ENCODE measurements at regions not wholly inside any gene's neighbourhood (a gene's known extent, or its start where the extent isn't known, plus 50 kb on each side); places are given as distances from the start of the nearest gene placed in this dataset.
"Not testable (repeated sequence)": the region's sequence is repeated elsewhere in the genome, so short reads cannot be mapped to it uniquely, and the experiment has no call there.

GRCh38 chr17:74123866-74124444 lies 79.5 kb upstream of the RPL38 start:
- DNase-seq: no peak

GRCh38 chr17:74125156-74125555 lies 78.3 kb upstream of the RPL38 start:
- DNase-seq: no peak

GRCh38 chr17:74126179-74126900 lies 77.1 kb upstream of the RPL38 start:
- no peak for DNase-seq

GRCh38 chr17:74126959-74127358 lies 76.5 kb upstream of the RPL38 start:
- no peak for DNase-seq

DNA sequence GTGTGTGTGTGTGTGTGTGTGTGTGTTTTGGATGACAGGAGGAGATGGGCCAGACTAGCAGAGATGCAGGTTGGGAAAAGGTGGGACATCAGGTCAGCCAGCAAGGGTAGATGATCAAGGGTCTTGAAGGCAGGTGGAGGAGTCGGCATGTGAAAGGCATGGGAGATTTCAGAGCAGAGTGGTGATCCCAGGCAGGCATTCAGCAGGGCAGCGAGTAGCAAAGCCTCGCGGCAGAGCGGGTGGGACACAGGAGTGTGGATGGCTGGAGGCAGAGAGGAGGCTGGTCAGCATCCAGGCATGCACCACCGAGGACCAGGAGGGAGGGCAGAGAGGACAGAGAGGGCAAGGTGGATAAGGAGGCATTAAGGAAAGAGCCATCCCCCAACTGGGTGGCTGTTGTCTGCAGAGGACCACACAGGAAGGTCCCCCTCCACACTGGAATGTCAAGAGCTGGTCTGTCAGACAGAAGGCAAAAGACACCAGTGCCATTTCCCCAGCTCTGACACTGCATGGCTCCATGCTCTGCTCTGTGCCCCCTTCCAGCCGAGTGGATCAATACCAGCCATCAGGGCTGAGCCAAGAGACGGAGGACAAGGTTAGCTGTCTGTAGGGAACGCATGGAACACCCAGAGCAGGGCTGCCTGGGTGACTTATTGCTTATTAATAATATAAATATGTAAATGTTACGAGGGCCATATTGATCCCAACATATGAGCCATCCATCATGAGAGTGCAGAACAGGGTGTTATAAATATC lies 74.8 kb upstream of the RPL38 start:
- DNase-seq: no peak

GRCh38 chr17:74129800-74130199 lies 73.7 kb upstream of the RPL38 start:
- DNase-seq: not testable (repeated sequence)

DNA sequence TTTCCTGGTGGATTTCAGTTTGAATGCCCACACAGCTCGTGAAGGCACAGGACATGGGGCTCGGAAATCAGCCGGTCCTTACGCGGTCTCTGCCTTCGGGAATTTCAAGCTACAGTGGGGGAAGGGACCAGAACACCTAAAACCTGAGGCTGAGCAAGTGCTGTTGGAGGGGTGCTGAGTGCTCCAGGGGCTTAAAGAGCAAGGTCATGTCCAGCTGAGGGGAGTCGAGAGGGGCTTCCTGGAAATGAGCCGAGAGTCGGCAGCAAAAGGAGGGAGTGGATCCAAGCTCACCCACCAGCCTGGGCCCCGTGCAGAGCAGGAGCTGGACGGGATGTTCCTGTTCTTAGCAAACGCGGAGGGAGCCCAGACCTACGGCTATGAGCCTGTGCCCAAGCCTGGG lies 73.2 kb upstream of the RPL38 start:
- no peak for DNase-seq

- DNase-seq: no peak
Measured at GRCh38 chr17:74130841-74131240, 72.6 kb upstream of the RPL38 start.

GRCh38 chr17:74132354-74132753 lies 71.1 kb upstream of the RPL38 start:
- no peak for DNase-seq

GRCh38 chr17:74133740-74134139 lies 69.7 kb upstream of the RPL38 start:
- no peak for DNase-seq

- not testable (repeated sequence) for DNase-seq
Measured at GRCh38 chr17:74134234-74134633, 69.2 kb upstream of the RPL38 start.

- DNase-seq: no peak
Measured at GRCh38 chr17:74134991-74135390, 68.5 kb upstream of the RPL38 start.

DNA sequence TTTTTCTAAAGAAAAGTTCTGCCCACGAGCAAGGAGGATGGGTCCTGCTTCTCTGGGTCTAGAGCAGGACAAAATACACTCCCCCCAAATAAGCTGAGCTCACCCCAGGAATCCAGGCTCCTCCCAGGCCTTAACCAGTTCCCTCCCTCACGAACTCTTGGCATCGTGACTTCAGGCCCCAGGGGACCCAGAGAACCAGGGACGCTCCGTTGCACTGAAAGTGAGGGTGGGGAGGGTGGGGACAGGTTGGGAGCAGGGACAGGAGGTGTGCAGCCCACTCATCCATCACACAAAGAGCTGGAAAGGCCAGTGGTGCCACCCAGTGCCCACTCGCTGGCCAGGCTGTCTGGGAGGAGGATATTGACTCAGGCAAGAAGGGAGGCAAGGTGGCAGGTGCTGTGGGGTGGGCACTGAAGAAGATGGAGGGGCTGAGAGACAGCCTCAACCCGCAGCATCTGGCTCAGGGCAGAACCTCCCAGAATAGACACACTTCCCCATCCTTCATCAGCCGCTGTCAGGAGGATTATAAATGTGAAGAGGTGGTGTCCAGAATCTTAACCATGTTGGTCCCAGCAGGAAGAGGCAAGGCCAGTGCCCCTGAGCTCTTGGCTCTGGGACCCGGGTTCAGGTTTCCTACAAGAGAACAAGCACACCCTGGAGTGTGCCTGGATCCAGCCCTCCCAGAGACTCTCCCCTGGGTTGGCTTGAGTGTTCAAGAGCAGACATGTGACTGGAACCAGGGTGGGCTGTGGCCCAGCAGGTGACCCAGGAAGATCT lies 67.9 kb upstream of the RPL38 start:
- DNase-seq: no peak

DNA sequence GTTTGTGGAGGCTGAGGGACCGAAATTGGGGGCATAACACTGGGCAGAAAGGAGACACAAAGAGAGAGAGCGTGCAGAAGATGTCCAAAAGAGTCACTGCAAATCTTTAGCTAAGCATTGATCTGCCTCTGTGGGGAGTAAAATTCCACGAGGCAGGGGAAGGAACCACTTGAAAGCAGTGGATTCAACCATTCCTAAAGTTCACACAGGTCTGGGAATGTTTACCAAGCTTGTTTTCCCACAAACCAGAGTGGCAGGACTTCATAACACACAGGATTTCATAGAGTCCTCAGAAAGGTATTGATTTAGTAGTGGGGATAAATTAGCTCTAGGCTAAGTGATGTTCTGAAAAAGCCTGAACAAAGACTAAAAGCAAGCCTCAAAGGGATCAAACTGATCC lies 66.1 kb upstream of the RPL38 start:
- DNase-seq: no peak

GRCh38 chr17:74139120-74139519 lies 64.4 kb upstream of the RPL38 start:
- DNase-seq: no peak

- no peak for DNase-seq
Measured at GRCh38 chr17:74140282-74140681, 63.2 kb upstream of the RPL38 start.

DNA sequence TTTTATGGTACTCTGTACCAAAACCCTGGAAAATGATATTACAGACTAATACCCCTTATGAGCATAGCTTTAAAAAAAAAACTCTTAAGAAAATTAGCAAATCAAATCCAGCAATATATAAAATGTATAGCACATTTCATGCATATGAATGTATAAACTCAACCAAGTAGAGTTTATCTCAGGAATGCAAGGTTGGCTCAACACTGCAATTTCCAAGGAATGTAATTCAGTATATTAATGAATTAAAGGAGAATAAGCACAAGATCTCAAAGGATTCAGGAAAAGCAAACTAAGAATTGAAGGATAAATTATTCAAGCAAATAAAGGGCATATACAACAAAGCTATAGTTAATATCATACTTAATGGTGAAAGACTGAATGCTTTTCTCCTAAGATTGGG lies 61.9 kb upstream of the RPL38 start:
- DNase-seq: no peak

GRCh38 chr17:74143318-74143717 lies 60.2 kb upstream of the RPL38 start:
- DNase-seq: not testable (repeated sequence)

GRCh38 chr17:74145756-74146155 lies 57.7 kb upstream of the RPL38 start:
- no peak for DNase-seq

DNA sequence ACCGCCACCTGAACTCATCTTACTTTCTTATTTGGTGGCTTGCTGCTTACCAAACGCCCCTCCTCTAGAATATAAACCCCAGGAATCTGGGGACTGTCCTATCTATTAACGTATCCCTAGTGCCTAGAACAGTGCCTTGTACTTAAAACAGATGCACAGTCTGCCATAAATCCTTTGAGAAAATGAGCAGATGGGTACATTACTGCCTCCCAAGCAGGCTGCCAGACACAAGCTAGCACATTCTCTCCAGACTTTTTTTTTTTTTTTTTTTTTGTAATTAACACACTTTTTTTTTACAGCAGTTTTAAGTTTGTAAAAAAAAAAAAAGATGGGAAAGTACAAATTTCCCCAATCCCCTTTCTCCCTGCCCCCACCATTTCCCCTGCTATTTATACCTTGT lies 57.3 kb upstream of the RPL38 start:
- no peak for DNase-seq

- no peak for DNase-seq
Measured at GRCh38 chr17:74147056-74147835, 56.2 kb upstream of the RPL38 start.

DNA sequence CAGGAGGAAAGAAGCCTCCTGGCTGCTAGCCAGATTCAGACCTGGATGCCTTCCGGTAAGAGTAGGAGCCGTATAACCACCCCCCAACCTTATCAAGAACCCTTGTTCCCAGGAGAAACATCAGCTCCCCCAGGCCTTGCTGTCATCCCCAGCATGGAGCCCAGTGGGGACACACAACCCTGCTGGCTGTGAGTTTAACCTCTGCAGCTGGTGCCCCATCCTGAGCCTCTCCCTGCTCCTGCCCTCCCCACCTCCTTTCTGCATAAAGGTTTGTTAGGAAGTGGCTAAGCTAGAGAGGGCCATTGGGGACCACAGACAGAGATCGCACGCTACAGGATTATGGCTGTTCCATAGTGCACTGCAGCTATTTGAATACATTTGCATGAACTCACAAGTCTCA lies 55.5 kb upstream of the RPL38 start:
- DNase-seq: no peak

DNA sequence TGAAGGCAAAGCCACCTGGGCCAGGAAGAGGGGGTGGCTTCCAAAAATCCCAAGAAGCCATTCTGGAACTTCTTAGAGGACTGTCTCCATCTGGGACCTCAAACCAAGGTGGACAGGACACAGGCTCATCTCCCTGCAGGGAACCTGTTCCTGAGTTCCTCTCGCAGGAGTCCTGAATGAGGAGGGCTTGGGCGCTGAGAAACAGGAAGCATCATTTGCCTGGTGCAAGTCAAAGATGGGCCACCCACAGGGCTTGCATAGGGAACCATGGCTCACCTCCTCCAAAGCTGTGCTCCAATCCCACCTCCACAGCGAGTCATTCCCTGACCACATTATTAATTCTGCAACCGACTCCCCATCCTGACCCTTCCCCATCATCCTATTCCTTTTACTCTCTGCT lies 55.0 kb upstream of the RPL38 start:
- no peak for DNase-seq

Data from T-helper 9 cell (primary cell).